Caco-2 (cell line): ENCODE measurements at regions not wholly inside any gene's neighbourhood (a gene's known extent, or its start where the extent isn't known, plus 50 kb on each side); places are given as distances from the start of the nearest gene placed in this dataset.

Experiments
- BruUV-seq: library from RNA; stranded (reverse); fragments of 400-500 nt; replicated peaks from 2 replicates; lab custom pipeline; 2021; lab: Mats Ljungman, UMichigan
- CTCF ChIA-PET: fragments of 300-600 bp; sonication (Branson Sonifier 250); formaldehyde crosslinking; loops from one replicate; lab custom pipeline; 2022; ENCODE audit warnings: antibody characterized with exemption; lab: Charles Lee
- POLR2A ChIA-PET: fragments of 300-600 bp; sonication (Branson Sonifier 250); formaldehyde crosslinking; loops from one replicate; lab custom pipeline; 2022; ENCODE audit warnings: antibody characterized with exemption; lab: Charles Lee
- DNase-seq, 2 experiments: peaks; one replicate each; pipeline versions ENCODE4 v3.0.0 to v3.0.0-alpha.2; 2020 to 2022
- H3K27me3 ChIP-seq: replicated peaks from 2 replicates; pipeline ENCODE4 v1.6.0; 2011; ENCODE audit warnings: low read length; ENCODE audit not compliant: control insufficient read depth, insufficient read depth
- H3K36me3 ChIP-seq: 2 replicates; pipeline ENCODE4 v1.5.1; 2011; ENCODE audit warnings: low read length; ENCODE audit not compliant: control insufficient read depth, insufficient read depth
- H3K4me1 ChIP-seq: fragments of 250-450 bp; sonication (Bioruptor Pico); 2 replicates; pipeline ENCODE4 v1.5.1; 2020; ENCODE audit warnings: mild to moderate bottlenecking
- H3K4me3 ChIP-seq: 2 replicates; pipeline ENCODE4 v1.5.1; 2011; ENCODE audit warnings: low read depth, mild to moderate bottlenecking, control low read depth, low read length
- H3K9me3 ChIP-seq: fragments of 250-450 bp; sonication (Bioruptor Pico); 2 replicates; pipeline ENCODE4 v1.5.1; 2020; ENCODE audit warnings: mild to moderate bottlenecking, moderate library complexity
- H3K27ac Mint-ChIP-seq: one replicate; pipeline ENCODE4 v1.8.0; 2022; ENCODE audit warnings: mixed read lengths; ENCODE audit not compliant: unreplicated experiment
- H3K27me3 Mint-ChIP-seq: one replicate; pipeline ENCODE4 v1.8.0; 2022; ENCODE audit warnings: mixed read lengths; ENCODE audit not compliant: insufficient read depth, unreplicated experiment
- H3K36me3 Mint-ChIP-seq: one replicate; pipeline ENCODE4 v1.8.0; 2022; ENCODE audit warnings: mild to moderate bottlenecking, mixed read lengths; ENCODE audit not compliant: insufficient read depth, unreplicated experiment
- H3K4me1 Mint-ChIP-seq: one replicate; pipeline ENCODE4 v1.8.0; 2022; ENCODE audit warnings: low read depth, mixed read lengths; ENCODE audit not compliant: unreplicated experiment
- H3K4me3 Mint-ChIP-seq: one replicate; pipeline ENCODE4 v1.8.0; 2022; ENCODE audit warnings: mild to moderate bottlenecking, moderate library complexity, mixed read lengths; ENCODE audit not compliant: unreplicated experiment
- H3K9me3 Mint-ChIP-seq: one replicate; pipeline ENCODE4 v1.8.0; 2022; ENCODE audit warnings: mixed read lengths; ENCODE audit not compliant: unreplicated experiment
- CTCF ChIP-seq, 2 experiments: fragments of 200-600 bp in 1 of 2; IDR thresholded peaks; 1 replicate in 1 of 2; 2 replicates in 1 of 2; pipeline versions ENCODE4 v1.5.1 to v1.8.0; 2011 to 2022; ENCODE audit warnings: antibody characterized with exemption in 1 of 2, control low read depth in 1 of 2, inconsistent platforms in 1 of 2, low read depth in 1 of 2, low read length in 1 of 2, mild to moderate bottlenecking in 1 of 2, moderate library complexity in 1 of 2; ENCODE audit not compliant: insufficient read depth in 1 of 2, severe bottlenecking in 1 of 2, unreplicated experiment in 1 of 2
- intact Hi-C: fragments of 100-400 bp; cut with micrococcal nuclease; formaldehyde crosslinking; loops from one replicate; pipeline ENCODE4 v1.10.0; 2022; ENCODE audit not compliant: unreplicated experiment

GRCh38 chr13:80906860-80907259, 565.9 kb upstream of the SPRY2 start:
- no peak overlapping the region for H3K4me3 ChIP-seq
- intact Hi-C loops, result no loop called here
- Mint-ChIP-seq H3K36me3 (no peaks in the 10 kb centered on the region), H3K27ac (no peak overlapping the region), H3K4me3 (no peak overlapping the region), H3K27me3 (no peaks in the 10 kb centered on the region), H3K9me3 (no peaks in the 10 kb centered on the region), H3K4me1 (no peaks in the 10 kb centered on the region)
- ChIA-PET POLR2A (no interaction called here), CTCF (no interaction called here)
- H3K9me3 ChIP-seq, result no peaks in the 10 kb centered on the region
- H3K36me3 ChIP-seq, result no peaks in the 10 kb centered on the region
- H3K27me3 ChIP-seq, result no peaks in the 10 kb centered on the region
- no peaks in the 10 kb centered on the region for H3K4me1 ChIP-seq
- BruUV-seq, result no TSS peak
- no peak for DNase-seq
- no peak for TF ChIP-seq CTCF (IDR thresholded peaks at IDR 0.05; ENCODE audit: insufficient read depth in 1 of 2, low read depth in 1 of 2, low read length in 1 of 2, severe bottlenecking in 1 of 2, unreplicated experiment in 1 of 2)

GRCh38 chr13:80904386-80904785, 563.5 kb upstream of the SPRY2 start:
- CTCF ChIA-PET, result no interaction called here
- no TSS peak for BruUV-seq
- H3K4me1 ChIP-seq, result no peaks in the 10 kb centered on the region

GRCh38 chr13:80903911-80904310, 563.0 kb upstream of the SPRY2 start:
- CTCF ChIA-PET, result no interaction called here
- no peak for TF ChIP-seq CTCF (IDR thresholded peaks at IDR 0.05; ENCODE audit: insufficient read depth in 1 of 2, low read depth in 1 of 2, low read length in 1 of 2, severe bottlenecking in 1 of 2, unreplicated experiment in 1 of 2)
- Mint-ChIP-seq H3K4me1 (no peaks in the 10 kb centered on the region), H3K4me3 (no peak overlapping the region), H3K9me3 (no peaks in the 10 kb centered on the region), H3K27ac (no peak overlapping the region), H3K27me3 (no peaks in the 10 kb centered on the region), H3K36me3 (no peaks in the 10 kb centered on the region)
- no peak overlapping the region for H3K4me3 ChIP-seq
- no peaks in the 10 kb centered on the region for H3K9me3 ChIP-seq
- no peaks in the 10 kb centered on the region for H3K36me3 ChIP-seq
- POLR2A ChIA-PET, result no interaction called here
- intact Hi-C loops, result no loop called here
- BruUV-seq, result no TSS peak
- no peak for DNase-seq
- H3K4me1 ChIP-seq, result no peaks in the 10 kb centered on the region
- no peaks in the 10 kb centered on the region for H3K27me3 ChIP-seq

More at GRCh38 chr13:80904386-80904785, 563.5 kb upstream of the SPRY2 start:
- DNase-seq, result no peak
- H3K36me3 Mint-ChIP-seq, result no peaks in the 10 kb centered on the region
- POLR2A ChIA-PET, result no interaction called here
- Histone ChIP-seq H3K27me3 (no peaks in the 10 kb centered on the region), H3K9me3 (no peaks in the 10 kb centered on the region), H3K4me3 (no peak overlapping the region), H3K36me3 (no peaks in the 10 kb centered on the region)
- intact Hi-C loops, result no loop called here
- no peaks in the 10 kb centered on the region for H3K27me3 Mint-ChIP-seq
- no peak for TF ChIP-seq CTCF (IDR thresholded peaks at IDR 0.05; ENCODE audit: insufficient read depth in 1 of 2, low read depth in 1 of 2, low read length in 1 of 2, severe bottlenecking in 1 of 2, unreplicated experiment in 1 of 2)
- no peaks in the 10 kb centered on the region for H3K9me3 Mint-ChIP-seq
- H3K4me3 Mint-ChIP-seq, result no peak overlapping the region
- H3K4me1 Mint-ChIP-seq, result no peaks in the 10 kb centered on the region
- H3K27ac Mint-ChIP-seq, result no peak overlapping the region
